GM12878 (cell line): ENCODE measurements at regions not wholly inside any gene's neighbourhood (a gene's known extent, or its start where the extent isn't known, plus 50 kb on each side); places are given as distances from the start of the nearest gene placed in this dataset.

ENCODE experiments used
- ATAC-seq: fragments of 200-7000 bp; cut with Tn5 transposase; 3 replicates; pipeline ENCODE4 v1.9.1; 2020; ENCODE audit warnings: mild to moderate bottlenecking, moderate library complexity
- BruUV-seq: library from RNA; stranded (reverse); fragments of 400-500 nt; replicated peaks from 2 replicates; lab custom pipeline; 2021; lab: Mats Ljungman, UMichigan
- CTCF ChIA-PET: fragments of 300-600 bp; sonication (Branson Sonifier 250); formaldehyde crosslinking; extraction: SDS; loops from one replicate; lab custom pipeline; 2021; ENCODE audit warnings: inconsistent platforms; lab: Yijun Ruan, JAX
- POLR2A ChIA-PET: fragments of 350-600 bp; formaldehyde crosslinking; extraction: SDS; loops from one replicate; lab custom pipeline; 2021; ENCODE audit warnings: inconsistent platforms; lab: Charles Lee
- RAD21 ChIA-PET: fragments of 300-600 bp; sonication (Branson Sonifier 250); formaldehyde crosslinking; loops from one replicate; lab custom pipeline; 2023; ENCODE audit warnings: antibody characterized with exemption; ENCODE audit not compliant: unreplicated experiment; lab: Charles Lee
- SMC1A ChIA-PET: fragments of 300-600 bp; sonication (Branson Sonifier 250); formaldehyde crosslinking; loops from one replicate; lab custom pipeline; 2023; ENCODE audit not compliant: unreplicated experiment, uncharacterized antibody; lab: Charles Lee
- DNase-seq: peaks from one replicate; pipeline ENCODE4 v3.0.0-alpha.2; 2011; ENCODE audit warnings: low read depth, low spot score
- FAIRE-seq: peaks from 3 replicates; lab custom pipeline; 2011; peaks lifted over from hg19 to GRCh38; lab: Jason Lieb, UNC
- H2AFZ ChIP-seq: 2 replicates; pipeline ENCODE4 v1.6.0; 2011; ENCODE audit warnings: low read depth, low read length, control low read depth; ENCODE audit not compliant: control insufficient read depth
- H3K27ac ChIP-seq: 2 replicates; pipeline ENCODE4 v1.5.1; 2011; ENCODE audit warnings: control low read depth; ENCODE audit not compliant: control insufficient read depth, insufficient read depth
- H3K27me3 ChIP-seq, 2 experiments: replicated peaks in 1 of 2; 2 replicates each; pipeline versions ENCODE4 v1.6.0 to v1.6.1; 2011; ENCODE audit warnings: low read length in 1 of 2; ENCODE audit not compliant: control insufficient read depth in 2 of 2, insufficient read depth in 2 of 2
- H3K36me3 ChIP-seq, 2 experiments: 2 replicates each; pipeline ENCODE4 v1.5.1; 2011; ENCODE audit warnings: low read length in 1 of 2; ENCODE audit not compliant: control insufficient read depth in 2 of 2, insufficient read depth in 2 of 2
- H3K4me1 ChIP-seq: 2 replicates; pipeline ENCODE4 v1.6.1; 2011; ENCODE audit warnings: mild to moderate bottlenecking, low read length, moderate library complexity, mixed read lengths; ENCODE audit not compliant: control insufficient read depth, insufficient read depth
- H3K4me2 ChIP-seq: 2 replicates; pipeline ENCODE4 v1.6.0; 2011; ENCODE audit warnings: control low read depth; ENCODE audit not compliant: control insufficient read depth, insufficient read depth
- H3K4me3 ChIP-seq: fragments of 200-600 bp; sonication (generic); 2 replicates; pipeline ENCODE4 v1.5.1; 2016
- H3K79me2 ChIP-seq: 2 replicates; pipeline ENCODE4 v1.6.0; 2011; ENCODE audit warnings: low read length; ENCODE audit not compliant: control insufficient read depth, insufficient read depth
- H3K9ac ChIP-seq: 2 replicates; pipeline ENCODE4 v1.8.0; 2011; ENCODE audit warnings: low read length, control low read depth, mixed read lengths; ENCODE audit not compliant: control insufficient read depth, insufficient read depth
- H3K9me3 ChIP-seq: replicated peaks from 3 replicates; pipeline ENCODE4 v1.5.1; 2011; ENCODE audit warnings: mild to moderate bottlenecking, low read length; ENCODE audit not compliant: control insufficient read depth, insufficient read depth
- H4K20me1 ChIP-seq: 2 replicates; pipeline ENCODE4 v1.6.0; 2011; ENCODE audit not compliant: control insufficient read depth, insufficient read depth
- CBX3 ChIP-seq: fragments of 200-600 bp; sonication (generic); IDR thresholded peaks from 2 replicates; pipeline ENCODE4 v1.6.1; 2016; ENCODE audit warnings: low read depth, borderline replicate concordance
- EGR1 ChIP-seq, 2 experiments: IDR thresholded peaks; 1 replicate in 1 of 2; 2 replicates in 1 of 2; pipeline ENCODE4 v1.6.1; 2011 to 2012; ENCODE audit warnings: low read depth in 2 of 2, low read length in 2 of 2, borderline replicate concordance in 1 of 2, mild to moderate bottlenecking in 1 of 2, moderate library complexity in 1 of 2
- FOXM1 ChIP-seq: IDR thresholded peaks from 2 replicates; pipeline ENCODE4 v1.6.1; 2012; ENCODE audit warnings: low read depth, mild to moderate bottlenecking, inconsistent platforms, low read length, moderate library complexity
- HCFC1 ChIP-seq: fragments of 150-350 bp; IDR thresholded peaks from 2 replicates; pipeline ENCODE4 v1.6.1; 2014; ENCODE audit warnings: low read length
- HSF1 ChIP-seq: fragments of 150-350 bp; IDR thresholded peaks from 2 replicates; pipeline ENCODE4 v1.6.1; 2014; ENCODE audit warnings: mild to moderate bottlenecking, low read depth, low read length
- MEF2B ChIP-seq: fragments of 450-650 bp; IDR thresholded peaks from 2 replicates; pipeline ENCODE4 v1.6.1; 2018; ENCODE audit warnings: mild to moderate bottlenecking, moderate library complexity; ENCODE audit not compliant: partially characterized antibody, poor library complexity, severe bottlenecking
- NFXL1 ChIP-seq: fragments of 450-650 bp; IDR thresholded peaks from 2 replicates; pipeline ENCODE4 v1.6.1; 2017; ENCODE audit warnings: antibody characterized with exemption, mild to moderate bottlenecking, borderline replicate concordance
- NR2C2 ChIP-seq: IDR thresholded peaks from 2 replicates; pipeline ENCODE4 v1.6.1; 2011; ENCODE audit warnings: borderline replicate concordance, low read depth; ENCODE audit not compliant: control insufficient read depth, insufficient read length
- PML ChIP-seq: IDR thresholded peaks from 2 replicates; pipeline ENCODE4 v1.6.1; 2012; ENCODE audit warnings: low read length, inconsistent platforms
- POU2F2 ChIP-seq: IDR thresholded peaks from 3 replicates; pipeline ENCODE4 v1.6.1; 2011; ENCODE audit warnings: low read depth, mild to moderate bottlenecking, low read length, borderline replicate concordance
- PRDM15 ChIP-seq: fragments of 450-650 bp; formaldehyde crosslinking; IDR thresholded peaks from 2 replicates; pipeline ENCODE4 v1.4.0; 2020; ENCODE audit warnings: mild to moderate bottlenecking, moderate library complexity
- SP1 ChIP-seq: IDR thresholded peaks from one replicate; pipeline ENCODE4 v1.6.1; 2011; ENCODE audit warnings: low read depth, low read length
- SREBF1 ChIP-seq: IDR thresholded peaks from 2 replicates; pipeline ENCODE4 v1.6.1; 2012; ENCODE audit warnings: mild to moderate bottlenecking, low read length
- STAT3 ChIP-seq: IDR thresholded peaks from 2 replicates; pipeline ENCODE4 v1.6.1; 2011; ENCODE audit warnings: low read depth, low read length, improper control_type of control experiment
- ZBTB33 ChIP-seq: fragments of 450-650 bp; IDR thresholded peaks from 2 replicates; pipeline ENCODE4 v1.6.1; 2017; ENCODE audit warnings: mild to moderate bottlenecking
- in situ Hi-C: fragments of 300-500 bp; cut with MboI; formaldehyde crosslinking; loops from 9 replicates; pipeline ENCODE4 v1.14.3; 2018; ENCODE audit warnings: mixed read lengths
- intact Hi-C: fragments of 100-400 bp; cut with micrococcal nuclease; formaldehyde crosslinking; loops from one replicate; pipeline ENCODE4 v1.14.2; 2022; ENCODE audit not compliant: unreplicated experiment

- TF ChIP-seq MEF2B (no peak), NFXL1 (no peak)
Measured at GRCh38 chr1:80047791-80048190, 1041.3 kb upstream of the ADGRL4 start (continued).

GRCh38 chr1:80044662-80045061 is 1038.1 kb upstream of the ADGRL4 start:
- H3K9ac ChIP-seq: no peak overlapping the region
- no peaks in the 10 kb centered on the region for H3K9me3 ChIP-seq
- ChIA-PET POLR2A (no interaction called here), CTCF (no interaction called here)
- H3K79me2 ChIP-seq: no peaks in the 10 kb centered on the region
- H3K4me3 ChIP-seq: no peak overlapping the region
- H4K20me1 ChIP-seq: no peaks in the 10 kb centered on the region
- no peaks in the 10 kb centered on the region for H3K4me1 ChIP-seq
- TF ChIP-seq SREBF1 (no peak), FOXM1 (no peak), PML (no peak), STAT3 (no peak), HCFC1 (no peak), NR2C2 (no peak), PRDM15 (no peak), SP1 (no peak), EGR1 (IDR thresholded peaks at IDR 0.05; ENCODE audit: borderline replicate concordance in 1 of 2, low read depth in 2 of 2, low read length in 2 of 2) (no peak), CBX3 (no peak), ZBTB33 (no peak), POU2F2 (no peak), HSF1 (no peak)
- TF ChIP-seq, all 136 proteins: peak for 0
- DNase-seq (no peak), FAIRE-seq (no peak), ATAC-seq (no peak)
- BruUV-seq: no TSS peak
- H3K36me3 ChIP-seq: no peaks in the 10 kb centered on the region
- intact Hi-C loops (no loop called here), in situ Hi-C loops (no loop called here)
- ChIA-PET SMC1A (no interaction called here), RAD21 (no interaction called here)
- no peak overlapping the region for H2AFZ ChIP-seq
- no peak overlapping the region for H3K4me2 ChIP-seq
- H3K27me3 ChIP-seq: no peaks in the 10 kb centered on the region
- no peak overlapping the region for H3K27ac ChIP-seq
